Neuronal stem cell (in vitro differentiated cells): ENCODE measurements at regions not wholly inside any gene's neighbourhood (a gene's known extent, or its start where the extent isn't known, plus 50 kb on each side); places are given as distances from the start of the nearest gene placed in this dataset.

Source experiments
- DNase-seq: peaks from one replicate; pipeline ENCODE4 v3.0.0-alpha.2; 2013; ENCODE audit warnings: low spot score
- H2AFZ ChIP-seq: one replicate; pipeline ENCODE4 v1.6.1; 2013; ENCODE audit warnings: mild to moderate bottlenecking, low read length, inconsistent platforms
- H2AK5ac ChIP-seq: 2 replicates; pipeline ENCODE4 v1.6.1; 2013; ENCODE audit warnings: low read depth, mild to moderate bottlenecking, inconsistent platforms, low read length, moderate library complexity, mixed read lengths
- H2BK120ac ChIP-seq: 2 replicates; pipeline ENCODE4 v1.6.1; 2013; ENCODE audit warnings: low read depth, mild to moderate bottlenecking, inconsistent platforms, low read length, moderate library complexity, mixed read lengths
- H2BK12ac ChIP-seq: one replicate; pipeline ENCODE4 v1.6.1; 2013; ENCODE audit warnings: low read length, inconsistent platforms
- H2BK15ac ChIP-seq: 2 replicates; pipeline ENCODE4 v1.6.1; 2013; ENCODE audit warnings: mild to moderate bottlenecking, low read length, inconsistent platforms, mixed read lengths
- H2BK5ac ChIP-seq: one replicate; pipeline ENCODE4 v1.6.1; 2013; ENCODE audit warnings: inconsistent platforms, mild to moderate bottlenecking, low read length, moderate library complexity
- H3K14ac ChIP-seq: one replicate; pipeline ENCODE4 v1.6.1; 2013; ENCODE audit warnings: low read length, inconsistent platforms
- H3K18ac ChIP-seq: 2 replicates; pipeline ENCODE4 v1.6.1; 2013; ENCODE audit warnings: low read length, inconsistent platforms
- H3K23ac ChIP-seq: 2 replicates; pipeline ENCODE4 v1.6.1; 2013; ENCODE audit warnings: low read depth, mild to moderate bottlenecking, mixed read lengths, low read length, inconsistent platforms; ENCODE audit not compliant: poor library complexity
- H3K27ac ChIP-seq: replicated peaks from 3 replicates; pipeline ENCODE4 v1.5.1; 2013; ENCODE audit warnings: low read length, inconsistent platforms
- H3K27me3 ChIP-seq, 3 experiments: 2 replicates each; pipeline ENCODE4 v1.6.1; 2013; ENCODE audit warnings: low read length in 3 of 3, mild to moderate bottlenecking in 2 of 3, inconsistent platforms in 1 of 3, low read depth in 1 of 3, mixed read lengths in 1 of 3, moderate library complexity in 1 of 3; ENCODE audit not compliant: control insufficient read depth in 3 of 3, insufficient read depth in 3 of 3
- H3K36me3 ChIP-seq, 2 donors: replicated peaks in 1 of 2; 2 replicates each; pipeline ENCODE4 v1.6.1; 2013; ENCODE audit warnings: low read length in 2 of 2; ENCODE audit not compliant: control insufficient read depth in 2 of 2, insufficient read depth in 2 of 2
- H3K4ac ChIP-seq: 2 replicates; pipeline ENCODE4 v1.6.1; 2013; ENCODE audit warnings: inconsistent platforms, mild to moderate bottlenecking, low read length, moderate library complexity
- H3K4me1 ChIP-seq, 2 donors: 1 replicate in 1 of 2; 2 replicates in 1 of 2; pipeline ENCODE4 v1.6.1; 2013; ENCODE audit warnings: low read length in 2 of 2, low read depth in 1 of 2; ENCODE audit not compliant: control insufficient read depth in 2 of 2, insufficient read depth in 1 of 2
- H3K4me2 ChIP-seq: one replicate; pipeline ENCODE4 v1.6.1; 2013; ENCODE audit warnings: mild to moderate bottlenecking, low read length, inconsistent platforms; ENCODE audit not compliant: insufficient read depth, poor library complexity, severe bottlenecking
- H3K4me3 ChIP-seq, 2 donors: 2 replicates each; pipeline ENCODE4 v1.5.1; 2013; ENCODE audit warnings: low read length in 2 of 2, mild to moderate bottlenecking in 2 of 2, inconsistent platforms in 1 of 2, moderate library complexity in 1 of 2
- H3K79me1 ChIP-seq: one replicate; pipeline ENCODE4 v1.6.1; 2013; ENCODE audit warnings: low read depth, mild to moderate bottlenecking, inconsistent platforms, low read length, moderate library complexity
- H3K9ac ChIP-seq: one replicate; pipeline ENCODE4 v1.6.1; 2013; ENCODE audit warnings: mild to moderate bottlenecking, low read depth, low read length, inconsistent platforms; ENCODE audit not compliant: poor library complexity
- H3K9me3 ChIP-seq, 2 donors: replicated peaks in 1 of 2; 2 replicates each; pipeline versions ENCODE3 to v1.6.1; 2013; ENCODE audit warnings: low read length in 2 of 2, mild to moderate bottlenecking in 2 of 2, inconsistent platforms in 1 of 2, low read depth in 1 of 2, mixed read lengths in 1 of 2, moderate library complexity in 1 of 2; ENCODE audit not compliant: control insufficient read depth in 2 of 2, insufficient read depth in 1 of 2
- H4K8ac ChIP-seq: one replicate; pipeline ENCODE4 v1.6.1; 2013; ENCODE audit warnings: low read depth, mild to moderate bottlenecking, inconsistent platforms, low read length, moderate library complexity
- H4K91ac ChIP-seq: one replicate; pipeline ENCODE4 v1.6.1; 2013; ENCODE audit warnings: low read length, low read depth, mild to moderate bottlenecking, inconsistent platforms; ENCODE audit not compliant: poor library complexity
- WGBS, 2 donors: extraction: QIAGEN DNeasy Blood & Tissue Kit; methylation state at CpG; one replicate each; pipeline ENCODE4 v1.1.7; 2013; ENCODE audit warnings: missing lambda C conversion rate in 2 of 2, mixed read lengths in 1 of 2; ENCODE audit not compliant: insufficient read length in 2 of 2, insufficient replicate concordance in 1 of 2; ENCODE audit errors: extremely low coverage in 2 of 2; 5-methylcytosine and 5-hydroxymethylcytosine counted together

DNA sequence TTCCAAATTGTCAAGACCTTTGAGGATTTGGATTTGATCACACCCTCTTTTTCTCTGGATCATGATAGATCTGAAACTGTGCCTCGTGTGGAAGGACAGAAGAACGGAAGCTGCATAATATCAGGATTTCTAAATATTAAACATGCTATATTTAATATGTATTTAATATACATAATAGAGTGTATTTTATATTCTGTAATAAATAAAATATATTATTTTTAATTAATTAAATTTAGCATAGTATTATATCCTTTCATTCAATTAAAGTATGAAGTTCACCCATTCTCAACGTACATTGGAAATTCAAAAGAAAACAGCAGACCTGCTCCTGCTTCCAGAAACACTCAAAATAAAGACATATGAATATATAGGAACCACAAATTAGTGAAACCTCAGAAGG lies 70.6 kb upstream of the GLIS3 start:
- no peak overlapping the region for H3K27ac ChIP-seq

GRCh38 chr9:4366591-4367330 lies 66.9 kb upstream of the GLIS3 start:
- DNase-seq = peak; percentile 26
- Histone ChIP-seq H3K36me3 (no peaks in the 10 kb centered on the region), H2AK5ac (no peak overlapping the region), H3K4ac (no peak overlapping the region), H2BK15ac (no peak overlapping the region), H2BK120ac (no peak overlapping the region), H3K27me3 (no peaks in the 10 kb centered on the region), H3K9ac (no peak overlapping the region), H2AFZ (peak overlapping the region; percentile 71), H3K14ac (no peak overlapping the region), H2BK5ac (no peak overlapping the region), H3K27ac (no peak overlapping the region), H3K4me3 (no peak overlapping the region), H2BK12ac (no peak overlapping the region), H3K23ac (no peak overlapping the region), H3K18ac (no peak overlapping the region), H4K8ac (no peak overlapping the region), H3K9me3 (no peaks in the 10 kb centered on the region), H3K79me1 (no peaks in the 10 kb centered on the region), H4K91ac (no peak overlapping the region), H3K4me2 (no peak overlapping the region), H3K4me1 (no peaks in the 10 kb centered on the region)
- no CpG with 5 or more reads among the region's 12 CpGs for WGBS, 2 donors

More for the DNA sequence above, 70.6 kb upstream of the GLIS3 start:
- no peak overlapping the region for H3K4me3 ChIP-seq
- H2BK12ac ChIP-seq = no peak overlapping the region
- H4K91ac ChIP-seq = no peak overlapping the region
- H2AFZ ChIP-seq = no peak overlapping the region
- H3K36me3 ChIP-seq = no peaks in the 10 kb centered on the region
- H2AK5ac ChIP-seq = no peak overlapping the region
- no CpG with 5 or more reads among the region's 3 CpGs for WGBS, 2 donors
- H4K8ac ChIP-seq = no peak overlapping the region
- no peak overlapping the region for H3K14ac ChIP-seq
- no peak overlapping the region for H3K4me2 ChIP-seq
- H2BK15ac ChIP-seq = no peak overlapping the region
- no peak overlapping the region for H3K4ac ChIP-seq
- no peak for DNase-seq
- no peak overlapping the region for H2BK5ac ChIP-seq
- H3K9ac ChIP-seq = no peak overlapping the region
- H2BK120ac ChIP-seq = no peak overlapping the region
- no peaks in the 10 kb centered on the region for H3K27me3 ChIP-seq
- no peak overlapping the region for H3K23ac ChIP-seq
- no peaks in the 10 kb centered on the region for H3K4me1 ChIP-seq
- H3K18ac ChIP-seq = no peak overlapping the region
- H3K79me1 ChIP-seq = no peaks in the 10 kb centered on the region
- no peaks in the 10 kb centered on the region for H3K9me3 ChIP-seq

DNA sequence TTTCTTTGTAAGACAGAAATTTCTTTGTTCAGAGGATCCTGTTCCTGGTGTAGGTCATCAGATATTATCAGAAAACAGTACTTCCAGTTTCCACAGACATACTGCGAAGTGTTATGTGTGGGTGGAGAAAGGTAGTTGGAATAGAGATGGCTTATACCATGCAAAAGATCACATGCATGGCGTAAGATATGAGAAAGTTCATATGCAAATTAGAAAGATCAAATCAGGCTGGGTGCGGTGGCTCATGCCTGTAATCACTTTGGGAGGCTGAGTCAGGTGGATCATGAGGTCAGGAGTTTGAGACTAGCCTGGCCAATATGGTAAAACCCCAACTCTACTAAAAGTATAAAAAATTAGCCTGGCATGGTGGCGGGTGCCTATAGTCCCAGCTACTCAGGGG lies 65.2 kb upstream of the GLIS3 start:
- Histone ChIP-seq H3K36me3 (no peaks in the 10 kb centered on the region), H3K9ac (no peak overlapping the region), H3K23ac (no peak overlapping the region), H2BK120ac (no peak overlapping the region), H3K4me1 (no peaks in the 10 kb centered on the region), H3K14ac (no peak overlapping the region), H2BK12ac (no peak overlapping the region), H3K79me1 (no peaks in the 10 kb centered on the region), H3K9me3 (no peaks in the 10 kb centered on the region), H2AFZ (no peak overlapping the region), H2BK15ac (no peak overlapping the region), H3K4ac (no peak overlapping the region), H2BK5ac (no peak overlapping the region), H2AK5ac (no peak overlapping the region), H3K18ac (no peak overlapping the region), H3K27me3 (peaks cover 0 to under 1% (median 0%) of the 10 kb centered on the region in 3 experiments), H4K91ac (no peak overlapping the region), H3K4me2 (no peak overlapping the region), H3K4me3 (no peak overlapping the region), H4K8ac (no peak overlapping the region), H3K27ac (no peak overlapping the region)
- DNase-seq = no peak
- WGBS, 2 donors = no CpG with 5 or more reads among the region's 4 CpGs

DNA sequence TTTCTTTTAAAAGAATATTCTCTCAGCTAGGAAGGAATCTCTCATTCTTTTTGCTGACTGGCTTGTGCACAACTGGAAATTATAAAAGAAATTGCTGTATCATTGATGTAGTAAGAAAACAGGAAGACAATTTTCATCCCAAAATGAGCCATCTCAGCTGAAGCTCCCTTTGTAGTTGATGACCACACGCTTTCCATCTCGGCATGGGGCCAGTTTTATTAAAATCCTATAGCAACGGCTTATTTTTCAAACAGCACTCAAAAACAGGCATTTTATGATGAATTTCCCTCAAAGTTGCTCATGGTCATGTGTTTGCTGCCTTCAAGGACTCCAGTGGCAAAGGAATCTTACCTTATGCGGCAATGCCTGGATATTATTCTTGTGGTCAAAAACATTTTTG lies 62.4 kb upstream of the GLIS3 start:
- Histone ChIP-seq H3K79me1 (no peaks in the 10 kb centered on the region), H4K91ac (no peak overlapping the region), H3K14ac (no peak overlapping the region), H2BK12ac (no peak overlapping the region), H2BK5ac (no peak overlapping the region), H2AK5ac (no peak overlapping the region), H3K4me2 (no peak overlapping the region), H3K4me1 (no peaks in the 10 kb centered on the region), H4K8ac (no peak overlapping the region), H3K4ac (no peak overlapping the region), H3K9me3 (no peaks in the 10 kb centered on the region), H2AFZ (no peak overlapping the region), H2BK15ac (no peak overlapping the region), H2BK120ac (no peak overlapping the region), H3K23ac (no peak overlapping the region), H3K27ac (no peak overlapping the region), H3K9ac (no peak overlapping the region), H3K27me3 (peaks cover 0 to 2% (median 0%) of the 10 kb centered on the region in 3 experiments), H3K4me3 (no peak overlapping the region), H3K18ac (no peak overlapping the region), H3K36me3 (no peaks in the 10 kb centered on the region)
- WGBS, 2 donors = no CpG with 5 or more reads among the region's 4 CpGs
- no peak for DNase-seq
